SIG-M5 treated with dmso at 0.1 percent for 504 hours (cell line): ENCODE measurements at regions not wholly inside any gene's neighbourhood (a gene's known extent, or its start where the extent isn't known, plus 50 kb on each side); places are given as distances from the start of the nearest gene placed in this dataset.

Experiments
- DNase-seq: peaks from one replicate; lab custom pipeline; 2025; ENCODE audit not compliant: unreplicated experiment; lab: John Stamatoyannopoulos, UW

DNA sequence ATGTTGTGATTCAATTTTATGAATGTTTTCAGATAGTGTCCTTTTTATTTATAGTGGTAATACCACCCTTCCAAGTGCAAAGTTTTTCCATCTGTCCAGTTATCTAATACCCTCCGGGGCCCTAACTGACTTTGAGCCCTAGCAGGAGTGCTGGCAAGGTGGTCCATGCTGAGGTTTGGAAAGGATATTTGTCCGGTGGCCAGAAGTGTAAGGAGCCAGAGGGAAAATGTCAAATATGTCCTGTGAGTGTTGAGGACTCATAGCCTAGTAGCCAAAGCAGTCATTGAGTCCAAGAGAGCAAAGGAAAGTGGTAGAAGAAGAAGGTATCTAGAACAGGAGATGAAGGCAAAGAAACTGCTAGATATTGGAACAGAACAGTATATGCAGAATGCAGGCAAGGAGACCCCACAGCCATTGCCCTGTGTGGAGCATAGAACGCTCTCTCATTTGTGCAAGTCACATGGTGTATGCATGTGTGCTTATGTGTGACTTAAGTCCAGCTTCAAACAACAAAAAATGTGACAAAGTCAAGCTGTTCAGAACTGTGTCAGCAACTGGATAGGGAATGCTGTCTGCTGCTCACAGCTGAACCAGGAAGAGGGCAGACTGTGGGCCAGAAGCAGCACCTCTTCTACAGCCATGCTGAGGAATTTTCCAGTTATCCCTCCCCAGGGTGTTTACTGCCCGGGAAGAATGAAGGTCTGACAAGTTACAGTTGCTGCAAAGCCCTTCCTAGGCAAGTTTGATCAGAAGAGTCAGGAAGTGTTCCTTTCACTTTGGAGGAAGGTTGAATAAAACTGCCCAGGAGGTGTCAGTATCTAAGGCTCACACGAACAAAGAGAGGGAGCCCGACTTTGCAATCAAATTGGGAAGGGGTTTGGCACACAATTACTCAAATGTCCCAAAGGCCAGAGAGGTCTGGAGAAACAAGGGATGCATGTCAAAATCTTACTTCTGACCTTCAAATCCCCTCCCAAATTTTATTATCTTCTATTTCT lies 463.3 kb upstream of the DMAC1 start:
- DNase-seq: no peak

DNA sequence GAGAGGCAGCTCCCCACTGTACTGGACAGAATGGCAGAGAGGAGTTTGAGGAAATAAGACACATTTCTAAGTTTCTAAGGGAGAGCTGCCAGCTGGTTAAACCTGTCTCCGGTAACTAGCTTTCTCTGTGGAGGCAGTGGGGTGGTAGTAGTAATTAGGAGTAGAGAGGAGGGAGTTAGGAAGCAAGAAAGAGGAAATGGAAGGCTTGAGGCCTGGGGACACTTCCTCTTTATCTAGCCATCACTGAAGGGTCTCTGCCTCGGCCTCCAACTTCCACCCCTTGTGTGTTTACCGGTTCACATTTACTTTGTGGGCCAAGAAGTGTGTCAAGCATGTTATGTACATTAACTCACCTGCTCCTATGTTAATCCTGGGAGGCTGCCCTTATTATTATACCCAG lies 462.2 kb upstream of the DMAC1 start:
- DNase-seq: no peak

DNA sequence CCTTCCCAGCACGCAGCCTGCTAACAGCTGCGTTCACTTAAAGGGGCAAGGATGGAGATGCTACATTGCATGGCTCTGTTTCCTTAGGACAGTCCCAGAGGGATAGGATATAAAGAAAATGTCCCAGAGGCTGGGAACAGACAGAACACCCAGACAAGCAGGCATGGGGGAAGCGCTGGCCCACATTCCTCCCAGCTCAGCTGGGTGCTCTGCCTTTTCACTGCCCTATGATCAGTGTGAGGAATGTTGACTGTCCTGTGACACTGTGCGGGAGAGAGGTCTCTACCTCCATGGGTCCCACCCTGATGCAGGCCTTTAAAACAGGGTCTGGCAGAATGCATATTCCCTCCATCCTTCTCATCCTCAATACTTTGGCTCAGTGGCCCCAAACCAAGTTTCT lies 459.4 kb upstream of the DMAC1 start:
- no peak for DNase-seq

GRCh38 chr9:8256880-8257279 lies 457.3 kb upstream of the DMAC1 start:
- no peak for DNase-seq

DNA sequence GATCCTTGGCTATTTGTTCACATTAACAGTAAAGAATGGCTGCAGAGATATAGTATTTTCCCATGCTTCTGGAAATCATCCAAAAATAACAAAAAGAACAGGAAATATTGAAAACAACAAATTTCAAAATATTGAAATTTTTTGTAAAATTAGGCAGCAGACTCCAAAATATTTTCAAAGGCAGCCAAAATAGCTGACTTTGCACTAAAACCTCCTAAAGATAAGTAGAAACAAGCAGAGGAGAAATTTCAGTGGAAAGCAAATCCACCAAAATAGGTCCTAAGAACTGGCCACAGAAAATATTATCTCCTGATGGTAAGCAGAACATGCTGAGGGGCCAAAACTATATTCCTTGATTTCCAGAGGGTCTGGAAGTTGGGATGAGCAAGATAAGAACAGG lies 456.3 kb upstream of the DMAC1 start:
- no peak for DNase-seq

- DNase-seq: no peak
These were observed 455.0 kb upstream of the DMAC1 start for GRCh38 chr9:8254541-8254940.

DNA sequence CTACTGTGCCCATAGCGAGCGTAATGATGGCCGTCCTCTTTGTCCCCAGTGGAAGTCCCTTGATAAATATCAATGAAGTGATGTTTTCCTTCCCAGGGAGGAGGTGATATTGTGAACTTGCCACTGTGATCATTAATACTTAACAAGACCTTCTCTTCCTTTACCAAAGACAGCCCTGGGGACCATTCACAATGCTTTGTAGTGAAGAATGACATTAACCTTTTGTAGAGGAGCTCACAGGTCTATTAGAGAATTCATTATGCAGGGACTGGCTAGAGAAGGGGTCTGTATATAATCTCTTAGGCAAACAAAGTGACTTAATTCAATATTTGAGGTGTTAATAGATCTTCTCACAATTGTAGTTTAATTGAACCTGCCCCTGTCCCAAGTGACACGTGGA lies 452.9 kb upstream of the DMAC1 start:
- DNase-seq: no peak

GRCh38 chr9:8251566-8251965 lies 452.0 kb upstream of the DMAC1 start:
- DNase-seq: no peak

DNA sequence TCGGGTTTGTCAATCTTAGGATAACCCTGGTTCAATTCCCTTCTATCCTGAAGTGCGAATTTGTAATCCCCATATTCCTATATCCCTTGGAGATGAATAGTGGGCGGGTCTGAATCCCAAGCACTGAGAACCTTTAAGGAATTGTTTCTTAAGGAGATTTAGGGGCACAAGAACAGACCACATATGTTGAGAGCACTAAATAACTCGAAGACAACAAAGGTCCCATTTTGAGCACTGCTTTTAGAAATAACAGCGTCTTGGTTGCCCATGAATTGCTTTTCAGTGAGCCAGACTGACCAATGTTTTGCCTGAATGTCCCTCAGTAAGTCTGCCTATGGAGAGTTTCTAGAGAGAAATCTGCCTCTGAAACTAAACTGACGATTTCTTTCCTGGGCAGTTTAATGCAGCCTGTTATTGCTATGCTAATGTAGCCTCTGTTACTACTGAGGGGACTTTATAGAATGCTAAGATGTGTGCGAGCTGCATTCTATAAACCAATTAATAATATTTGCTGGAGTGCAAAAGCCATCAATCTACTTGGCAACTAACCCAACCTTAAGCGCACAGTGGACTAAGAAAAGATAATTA lies 445.0 kb upstream of the DMAC1 start:
- DNase-seq: no peak

- DNase-seq: no peak
These were observed 441.6 kb upstream of the DMAC1 start for GRCh38 chr9:8241201-8241600.

GRCh38 chr9:8237096-8237495 lies 437.5 kb upstream of the DMAC1 start:
- DNase-seq: no peak

DNA sequence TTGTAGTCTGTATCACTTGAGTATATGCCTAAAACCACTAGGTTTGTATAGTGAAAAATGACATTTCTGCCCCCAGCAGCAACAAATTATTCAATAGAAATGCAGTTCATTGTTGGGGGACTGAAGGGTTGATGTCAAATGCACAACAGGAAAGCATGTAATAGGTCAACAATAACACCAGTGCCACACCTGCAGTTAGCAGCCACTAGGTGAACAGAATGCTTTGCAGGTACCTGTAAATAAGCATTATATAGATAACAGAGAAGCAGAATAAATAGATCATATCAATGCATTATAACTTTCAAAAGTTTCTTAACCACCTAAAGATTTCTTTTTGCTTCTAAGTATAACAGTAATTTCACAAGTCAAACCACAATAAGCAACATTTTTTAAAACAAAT lies 435.9 kb upstream of the DMAC1 start:
- DNase-seq: no peak

DNA sequence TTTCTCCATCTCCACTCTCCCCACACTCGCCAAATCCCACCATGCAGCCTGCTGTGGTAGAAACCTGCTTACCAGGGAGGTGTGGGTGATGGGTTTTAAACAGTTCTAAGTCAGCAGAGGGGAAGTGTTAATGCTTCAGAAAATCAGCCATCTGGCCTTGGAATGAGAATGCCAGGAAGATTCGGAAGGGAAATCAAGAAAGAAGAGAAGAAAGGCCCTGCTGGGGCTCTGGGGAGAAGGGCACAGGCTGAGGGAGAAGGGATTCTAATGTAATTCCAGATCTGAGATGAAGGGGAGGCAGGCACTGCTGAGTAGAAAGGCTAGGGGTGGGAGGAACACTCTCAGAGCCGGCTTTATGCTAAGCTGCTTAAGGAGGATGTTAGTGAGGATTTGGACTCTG lies 434.7 kb upstream of the DMAC1 start:
- DNase-seq: no peak

DNA sequence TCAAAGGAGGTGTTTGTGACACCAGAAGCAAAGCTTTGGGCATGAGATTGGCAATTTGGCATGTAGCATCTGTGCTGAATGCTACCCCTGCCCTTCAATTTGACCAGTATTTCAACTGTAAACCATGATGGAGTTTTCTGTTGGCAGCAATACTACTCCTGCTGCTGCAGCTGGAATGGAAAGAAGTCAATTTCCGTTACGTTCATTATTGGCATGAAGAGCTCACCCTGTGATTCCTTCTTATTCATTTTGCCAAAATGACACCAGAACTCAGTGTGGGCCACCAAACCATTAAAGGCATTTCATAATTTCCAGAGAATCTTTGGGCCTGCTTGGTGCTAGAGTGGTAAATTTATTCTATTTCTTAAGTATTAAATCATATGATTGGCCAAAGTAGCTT lies 433.1 kb upstream of the DMAC1 start:
- DNase-seq: no peak

DNA sequence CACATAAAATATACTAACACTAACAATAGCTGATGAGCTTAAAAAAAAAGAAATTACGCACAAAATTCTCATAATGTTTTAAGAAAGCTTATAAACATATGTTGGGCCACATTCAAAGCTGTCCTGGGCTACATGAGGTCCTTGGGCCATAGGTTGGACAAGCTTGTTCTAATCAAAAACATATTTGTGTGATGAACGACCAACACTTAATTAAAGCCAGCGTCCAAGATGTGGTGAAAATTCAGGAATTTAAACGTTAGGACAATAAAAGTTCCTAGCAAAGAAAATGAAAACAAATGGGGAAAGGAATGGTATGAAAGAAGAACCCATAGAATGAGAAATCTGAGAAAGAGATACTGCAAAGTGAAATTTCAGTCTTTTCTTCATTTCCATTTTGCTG lies 429.6 kb upstream of the DMAC1 start:
- DNase-seq: no peak

GRCh38 chr9:8224381-8224801 lies 424.8 kb upstream of the DMAC1 start:
- DNase-seq: no peak

- no peak for DNase-seq
These were observed 424.3 kb upstream of the DMAC1 start for GRCh38 chr9:8223861-8224260.

DNA sequence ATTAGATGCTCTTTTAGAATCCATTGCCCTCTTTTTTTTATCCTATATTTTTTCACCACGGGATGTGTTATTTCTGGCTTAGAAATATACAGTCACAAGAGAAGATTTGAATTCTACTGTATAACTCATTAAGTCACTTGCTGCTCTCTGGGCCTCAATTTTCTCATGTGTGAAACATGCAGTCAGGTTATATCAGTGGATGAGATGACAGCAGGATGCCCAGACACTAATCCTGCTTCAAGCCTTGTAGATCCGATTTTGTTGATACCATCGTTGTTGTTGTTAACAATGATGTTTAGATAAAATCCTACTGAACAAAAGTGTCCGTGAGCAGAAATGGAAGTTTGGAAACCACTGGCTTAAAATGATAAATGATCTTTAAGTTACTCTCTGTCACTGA lies 421.9 kb upstream of the DMAC1 start:
- no peak for DNase-seq

DNA sequence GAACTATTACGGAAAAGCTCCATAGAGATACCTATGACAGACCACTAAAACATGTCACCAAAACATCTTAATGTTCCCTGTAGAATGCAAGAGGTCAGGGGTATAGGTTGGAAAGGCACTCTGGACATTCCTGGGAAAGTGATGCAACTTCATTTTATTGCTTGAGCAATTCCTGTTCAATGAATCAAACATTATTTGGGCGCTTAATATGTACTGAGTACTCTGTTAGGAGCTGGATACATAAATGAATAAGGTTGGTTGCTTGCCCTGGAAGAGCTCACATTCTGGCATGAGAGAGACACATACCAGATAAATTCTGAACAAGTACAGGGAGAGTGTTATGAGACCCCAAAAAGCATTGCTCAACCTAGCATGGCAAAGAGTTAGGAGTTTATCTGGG lies 408.9 kb upstream of the DMAC1 start:
- no peak for DNase-seq

DNA sequence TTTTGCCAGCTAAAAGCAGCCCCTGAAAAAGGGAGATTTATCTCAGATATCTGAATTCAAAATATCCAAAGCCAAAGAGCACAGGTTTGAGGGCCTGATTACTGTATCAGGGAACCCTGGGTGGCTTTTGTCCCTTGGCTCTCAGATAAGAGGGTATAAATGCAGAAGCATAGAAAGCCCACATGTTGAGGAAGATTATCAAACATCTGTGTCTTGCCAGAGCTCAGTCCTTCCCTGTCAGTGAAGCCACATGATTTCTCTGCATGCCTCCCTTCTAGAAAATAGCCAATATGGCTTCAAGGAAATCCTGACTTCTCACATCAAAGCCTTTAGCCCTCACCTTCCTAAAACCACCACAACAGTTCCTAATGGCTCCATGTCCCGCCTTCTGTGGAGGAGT lies 408.0 kb upstream of the DMAC1 start:
- DNase-seq: no peak

- DNase-seq: no peak
These were observed 407.1 kb upstream of the DMAC1 start for GRCh38 chr9:8206720-8207119.

GRCh38 chr9:8205576-8205975 lies 406.0 kb upstream of the DMAC1 start:
- no peak for DNase-seq

GRCh38 chr9:8189881-8190280 lies 390.3 kb upstream of the DMAC1 start:
- DNase-seq: no peak
